ENCODE measurements at regions not wholly inside any gene's neighbourhood (a gene's known extent, or its start where the extent isn't known, plus 50 kb on each side); places are given as distances from the start of the nearest gene placed in this dataset.

GRCh38 chr1:239744851-239745250 lies 346.8 kb upstream of the FMN2 start:
- no peak for TF ChIP-seq CTCF (conservative IDR thresholded peaks at IDR 0.05; ENCODE audit: low read depth in 2 of 2)
- no peak for TF ChIP-seq REST (IDR thresholded peaks at IDR 0.05; ENCODE audit: unreplicated experiment)
- TF ChIP-seq CREB1 (CRISPR knock-in tag; IDR thresholded peaks at IDR 0.05; ENCODE audit: low read depth) = no peak
- no peak for TF ChIP-seq EZH2phosphoT487 (IDR thresholded peaks at IDR 0.05; ENCODE audit: unreplicated experiment)
- no peak for TF ChIP-seq EZH2 (IDR thresholded peaks at IDR 0.05; ENCODE audit: low read depth, unreplicated experiment)
- TF ChIP-seq ETS1 (IDR thresholded peaks at IDR 0.05) = no peak

All from GM23338 (cell line).